ENCODE measurements at regions not wholly inside any gene's neighbourhood (a gene's known extent, or its start where the extent isn't known, plus 50 kb on each side); places are given as distances from the start of the nearest gene placed in this dataset.

- no peak for ATAC-seq (ENCODE audit: low read depth)
- POLR2A ChIA-PET (ENCODE audit: unreplicated experiment), result no interaction called here
- Histone ChIP-seq H4K91ac (ENCODE audit: insufficient read depth, low read depth, low read length) (no peak overlapping the region), H3K23ac (ENCODE audit: low read depth, low read length) (no peak overlapping the region), H3K56ac (ENCODE audit: extremely low read depth, insufficient read depth, low read length) (no peak overlapping the region), H4K8ac (ENCODE audit: low read depth in 2 of 2, low read length in 2 of 2) (no peak overlapping the region), H3K4ac (ENCODE audit: low read depth, low read length) (no peak overlapping the region), H3K9ac (ENCODE audit: low read depth, low read length) (no peak overlapping the region), H3K14ac (replicated peaks; ENCODE audit: low read depth, low read length) (no peak overlapping the region), H2AFZ (replicated peaks; ENCODE audit: low read length, poor library complexity) (no peak overlapping the region), H2BK120ac (ENCODE audit: low read depth, low read length) (no peak overlapping the region), H2BK5ac (ENCODE audit: low read depth, low read length, poor library complexity, severe bottlenecking) (no peak overlapping the region), H3K4me2 (ENCODE audit: low read depth, low read length) (no peak overlapping the region), H3K4me1 (ENCODE audit: control insufficient read depth, insufficient read depth, low read length) (no peaks in the 10 kb centered on the region), H3K27me3 (ENCODE audit: control insufficient read depth, insufficient read depth, low read length) (peaks cover 3% of the 10 kb centered on the region), H3K36me3 (ENCODE audit: control insufficient read depth, insufficient read depth, low read length) (no peaks in the 10 kb centered on the region), H3K9me3 (ENCODE audit: control insufficient read depth, insufficient read depth, low read length) (no peaks in the 10 kb centered on the region), H3K4me3 (ENCODE audit: insufficient read depth, low read depth, low read length) (no peak overlapping the region), H4K20me1 (ENCODE audit: insufficient read depth, low read length) (no peaks in the 10 kb centered on the region), H3K18ac (ENCODE audit: low read depth, low read length) (no peak overlapping the region), H3K27ac (ENCODE audit: insufficient read depth, low read length) (no peak overlapping the region), H2AK5ac (ENCODE audit: low read depth, low read length) (no peak overlapping the region), H2AK9ac (replicated peaks; ENCODE audit: low read depth, low read length, poor library complexity) (no peak overlapping the region), H3K79me1 (ENCODE audit: low read depth in 1 of 2, low read length in 2 of 2) (no peaks in the 10 kb centered on the region), H2BK20ac (ENCODE audit: low read depth, low read length) (no peak overlapping the region), H3K9me1 (ENCODE audit: insufficient read depth, low read length) (no peaks in the 10 kb centered on the region), H4K5ac (ENCODE audit: low read depth, low read length) (no peak overlapping the region), H2BK15ac (ENCODE audit: low read depth, low read length) (no peak overlapping the region)
- DNase-seq, result no peak
- CTCF ChIA-PET, result no interaction called here
- WGBS, 2 experiments (ENCODE audit: extremely low coverage in 2 of 2, insufficient read length in 1 of 2), result no CpG with 5 or more reads among the region's 9 CpGs
- TF ChIP-seq CHD1 (IDR thresholded peaks at IDR 0.05; ENCODE audit: low read depth, low read length), result no peak
- no peak for TF ChIP-seq CTCF (conservative IDR thresholded peaks at IDR 0.05; ENCODE audit: low read depth, low read length)
- no peak for TF ChIP-seq RAD21 (IDR thresholded peaks at IDR 0.05; ENCODE audit: low read length)
- no peak for TF ChIP-seq NFE2L2 (IDR thresholded peaks at IDR 0.05; ENCODE audit: low read depth, low read length)
- TF ChIP-seq BHLHE40 (IDR thresholded peaks at IDR 0.05; ENCODE audit: low read depth, low read length), result no peak
- TF ChIP-seq MXI1 (IDR thresholded peaks at IDR 0.05; ENCODE audit: borderline replicate concordance, low read depth, low read length), result no peak
- no peak for TF ChIP-seq MAZ (IDR thresholded peaks at IDR 0.05; ENCODE audit: borderline replicate concordance, low read depth, low read length)
- no peak for TF ChIP-seq ELK1 (IDR thresholded peaks at IDR 0.05; ENCODE audit: borderline replicate concordance, low read depth, low read length)
- no peak for TF ChIP-seq USF2 (IDR thresholded peaks at IDR 0.05; ENCODE audit: low read depth, low read length)
- TF ChIP-seq RFX5 (IDR thresholded peaks at IDR 0.05; ENCODE audit: low read depth, low read length), result no peak
- TF ChIP-seq SMC3 (IDR thresholded peaks at IDR 0.05; ENCODE audit: low read depth, low read length), result no peak
- TF ChIP-seq MAFK (IDR thresholded peaks at IDR 0.05; ENCODE audit: low read depth, low read length), result no peak
- TF ChIP-seq FOS (IDR thresholded peaks at IDR 0.05; ENCODE audit: low read depth, low read length), result no peak
- no peak for TF ChIP-seq CEBPB (IDR thresholded peaks at IDR 0.05; ENCODE audit: low read depth, low read length)
- no TSS peak for BruUV-seq (replicated peaks)
- dilution Hi-C loops (cut with HindIII; ENCODE audit: low sequenced_read_pairs, unreplicated experiment), result no loop called here
- intact Hi-C loops (cut with micrococcal nuclease), result no loop called here
- in situ Hi-C loops (cut with MboI; ENCODE audit: low sequenced_read_pairs), result no loop called here
These were observed 203.6 kb upstream of the UBASH3B start for GRCh38 chr11:122451911-122452310.
